Neural crest cell (in vitro differentiated cells): ENCODE measurements at regions not wholly inside any gene's neighbourhood (a gene's known extent, or its start where the extent isn't known, plus 50 kb on each side); places are given as distances from the start of the nearest gene placed in this dataset.
A peak's percentile ranks its signal among the peaks of the same experiment; 100 is the strongest.
"Not testable (repeated sequence)": the region's sequence is repeated elsewhere in the genome, so short reads cannot be mapped to it uniquely, and the experiment has no call there.

Experiments used
- DNase-seq: peaks from one replicate; pipeline ENCODE4 v3.0.0; 2021; ENCODE audit warnings: low read depth, mixed read lengths, low spot score
- H3K27ac Mint-ChIP-seq: one replicate; pipeline ENCODE4 v1.8.0; 2021; ENCODE audit warnings: mild to moderate bottlenecking, mixed read lengths; ENCODE audit not compliant: unreplicated experiment
- H3K27me3 Mint-ChIP-seq: 2 replicates; pipeline ENCODE4 v1.8.0; 2021; ENCODE audit warnings: low read depth, mild to moderate bottlenecking, mixed read lengths
- H3K36me3 Mint-ChIP-seq: 2 replicates; pipeline ENCODE4 v1.8.0; 2021; ENCODE audit warnings: low read depth, mild to moderate bottlenecking, mixed read lengths
- H3K4me1 Mint-ChIP-seq: 2 replicates; pipeline ENCODE4 v1.8.0; 2021; ENCODE audit warnings: mixed read lengths
- H3K4me3 Mint-ChIP-seq: one replicate; pipeline ENCODE4 v1.8.0; 2021; ENCODE audit warnings: mild to moderate bottlenecking, mixed read lengths
- H3K9me3 Mint-ChIP-seq: 2 replicates; pipeline ENCODE4 v1.8.0; 2021; ENCODE audit warnings: mixed read lengths
- TF ChIP-seq, protein P1 (sequence below): fragments of 200-600 bp; sonication (generic); conservative IDR thresholded peaks from 2 replicates; pipeline ENCODE4 v1.5.0; 2021; ENCODE audit warnings: antibody characterized with exemption, mild to moderate bottlenecking

- Mint-ChIP-seq H3K4me1 (peaks cover 26% of the 10 kb centered on the region), H3K36me3 (no peaks in the 10 kb centered on the region), H3K4me3 (no peak overlapping the region), H3K27ac (no peak overlapping the region), H3K27me3 (no peaks in the 10 kb centered on the region), H3K9me3 (no peaks in the 10 kb centered on the region)
- TF ChIP-seq, protein P1, sequence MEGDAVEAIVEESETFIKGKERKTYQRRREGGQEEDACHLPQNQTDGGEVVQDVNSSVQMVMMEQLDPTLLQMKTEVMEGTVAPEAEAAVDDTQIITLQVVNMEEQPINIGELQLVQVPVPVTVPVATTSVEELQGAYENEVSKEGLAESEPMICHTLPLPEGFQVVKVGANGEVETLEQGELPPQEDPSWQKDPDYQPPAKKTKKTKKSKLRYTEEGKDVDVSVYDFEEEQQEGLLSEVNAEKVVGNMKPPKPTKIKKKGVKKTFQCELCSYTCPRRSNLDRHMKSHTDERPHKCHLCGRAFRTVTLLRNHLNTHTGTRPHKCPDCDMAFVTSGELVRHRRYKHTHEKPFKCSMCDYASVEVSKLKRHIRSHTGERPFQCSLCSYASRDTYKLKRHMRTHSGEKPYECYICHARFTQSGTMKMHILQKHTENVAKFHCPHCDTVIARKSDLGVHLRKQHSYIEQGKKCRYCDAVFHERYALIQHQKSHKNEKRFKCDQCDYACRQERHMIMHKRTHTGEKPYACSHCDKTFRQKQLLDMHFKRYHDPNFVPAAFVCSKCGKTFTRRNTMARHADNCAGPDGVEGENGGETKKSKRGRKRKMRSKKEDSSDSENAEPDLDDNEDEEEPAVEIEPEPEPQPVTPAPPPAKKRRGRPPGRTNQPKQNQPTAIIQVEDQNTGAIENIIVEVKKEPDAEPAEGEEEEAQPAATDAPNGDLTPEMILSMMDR: no peak
- DNase-seq: no peak
Measured at GRCh38 chr1:121522061-121522759, 337.4 kb downstream of the SRGAP2C start.

- H3K27ac Mint-ChIP-seq, DNase-seq, H3K4me3 Mint-ChIP-seq, H3K27me3 Mint-ChIP-seq, H3K9me3 Mint-ChIP-seq, H3K36me3 Mint-ChIP-seq: not testable (repeated sequence)
- H3K4me1 Mint-ChIP-seq: peaks cover 19% of the 10 kb centered on the region
Measured at GRCh38 chr1:121523112-121523511, 338.3 kb downstream of the SRGAP2C start.

GRCh38 chr1:121525355-121525754 is 340.6 kb downstream of the SRGAP2C start:
- DNase-seq: no peak
- TF ChIP-seq, protein P1: no peak
- no peaks in the 10 kb centered on the region for H3K9me3 Mint-ChIP-seq
- no peak overlapping the region for H3K4me3 Mint-ChIP-seq
- H3K36me3 Mint-ChIP-seq: peaks cover 2% of the 10 kb centered on the region
- no peak overlapping the region for H3K27ac Mint-ChIP-seq
- peaks cover 6% of the 10 kb centered on the region for H3K4me1 Mint-ChIP-seq
- no peaks in the 10 kb centered on the region for H3K27me3 Mint-ChIP-seq

GRCh38 chr1:121528958-121529357 is 344.2 kb downstream of the SRGAP2C start:
- not testable (repeated sequence) for H3K27me3 Mint-ChIP-seq, H3K4me1 Mint-ChIP-seq, H3K36me3 Mint-ChIP-seq, DNase-seq, H3K4me3 Mint-ChIP-seq, H3K27ac Mint-ChIP-seq, H3K9me3 Mint-ChIP-seq

DNA sequence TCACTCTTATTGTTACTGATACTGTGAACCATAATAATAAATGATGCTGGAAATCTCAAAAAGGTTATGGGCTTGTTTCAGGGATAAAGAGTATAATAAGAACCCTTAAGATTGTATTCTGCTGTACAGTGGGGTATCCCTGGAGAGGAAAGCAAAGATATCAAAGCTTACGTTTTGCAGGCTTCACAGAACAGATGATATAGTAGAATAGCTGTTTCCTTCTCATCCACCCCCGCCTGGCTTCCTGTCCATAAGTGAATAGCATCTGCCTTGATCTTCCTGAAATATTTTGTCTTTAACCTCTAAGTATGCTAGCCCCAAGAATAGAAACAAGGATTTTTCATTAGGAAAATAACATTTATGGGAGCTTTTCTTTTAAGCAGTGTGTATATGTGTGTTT is 345.3 kb downstream of the SRGAP2C start:
- H3K36me3 Mint-ChIP-seq, H3K9me3 Mint-ChIP-seq, H3K27me3 Mint-ChIP-seq, H3K4me3 Mint-ChIP-seq, DNase-seq, H3K4me1 Mint-ChIP-seq: not testable (repeated sequence)
- H3K27ac Mint-ChIP-seq: peak overlapping the region; percentile 53

GRCh38 chr1:121531747-121532146 is 347.0 kb downstream of the SRGAP2C start:
- not testable (repeated sequence) for H3K27me3 Mint-ChIP-seq, H3K36me3 Mint-ChIP-seq, H3K27ac Mint-ChIP-seq, H3K9me3 Mint-ChIP-seq, H3K4me3 Mint-ChIP-seq, H3K4me1 Mint-ChIP-seq, DNase-seq

GRCh38 chr1:121538148-121538547 is 353.4 kb downstream of the SRGAP2C start:
- DNase-seq, H3K27me3 Mint-ChIP-seq, H3K4me1 Mint-ChIP-seq, H3K36me3 Mint-ChIP-seq, H3K9me3 Mint-ChIP-seq, H3K4me3 Mint-ChIP-seq, H3K27ac Mint-ChIP-seq: not testable (repeated sequence)

DNA sequence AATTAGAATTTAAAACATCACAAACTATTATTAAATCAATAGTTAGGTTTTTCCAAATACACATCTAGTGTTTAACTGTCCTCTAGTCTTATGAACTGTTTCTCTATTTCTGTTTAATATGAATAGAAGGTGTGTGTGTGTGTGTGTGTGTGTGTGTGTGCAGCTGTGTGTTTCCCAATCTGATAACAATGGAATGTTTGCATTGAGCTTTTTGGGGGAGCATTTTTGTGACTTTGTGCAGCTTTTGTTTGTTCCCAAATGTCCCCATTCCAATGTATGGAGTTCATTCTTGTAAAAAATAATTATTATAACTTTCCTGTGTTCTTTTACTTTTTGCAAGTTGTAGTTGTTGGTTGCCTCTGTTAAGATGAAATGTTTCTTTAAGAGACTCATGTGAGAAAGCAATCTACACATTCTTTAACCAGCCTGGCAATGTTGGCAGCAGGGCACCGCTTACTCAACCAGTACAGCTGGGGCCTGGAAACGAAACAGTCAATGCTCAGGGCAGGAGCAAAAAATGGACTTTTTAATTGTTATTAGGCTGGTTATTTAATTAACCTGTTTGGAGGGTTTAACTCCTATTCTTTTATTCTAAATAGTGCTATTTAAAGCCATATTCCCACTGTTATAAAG is 354.3 kb downstream of the SRGAP2C start:
- no peaks in the 10 kb centered on the region for H3K36me3 Mint-ChIP-seq
- no peak for DNase-seq
- no peak overlapping the region for H3K4me3 Mint-ChIP-seq
- H3K27me3 Mint-ChIP-seq: no peaks in the 10 kb centered on the region
- TF ChIP-seq, protein P1: no peak
- H3K4me1 Mint-ChIP-seq: no peaks in the 10 kb centered on the region
- no peaks in the 10 kb centered on the region for H3K9me3 Mint-ChIP-seq
- H3K27ac Mint-ChIP-seq: no peak overlapping the region

DNA sequence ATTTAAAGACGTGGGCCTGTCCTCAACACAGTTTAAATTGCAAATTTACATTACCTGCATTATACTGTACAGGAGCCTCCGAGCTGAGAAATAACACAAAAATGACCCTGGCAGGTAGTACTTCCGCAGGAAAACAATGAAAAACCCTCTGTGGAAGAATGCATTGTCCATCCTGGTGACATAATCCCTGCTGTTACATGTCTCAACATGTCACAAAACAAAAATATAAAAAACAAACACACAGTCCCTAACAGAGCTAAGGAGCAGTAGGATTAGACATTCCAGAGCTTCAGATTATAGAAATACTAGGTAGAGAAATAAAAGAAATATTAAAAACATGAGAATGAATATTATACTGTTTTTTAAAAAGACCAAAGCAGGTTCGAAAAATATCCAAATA is 359.2 kb downstream of the SRGAP2C start:
- not testable (repeated sequence) for H3K36me3 Mint-ChIP-seq, H3K27ac Mint-ChIP-seq, DNase-seq, H3K4me1 Mint-ChIP-seq, H3K27me3 Mint-ChIP-seq, H3K4me3 Mint-ChIP-seq, H3K9me3 Mint-ChIP-seq
